ENCODE measurements at regions not wholly inside any gene's neighbourhood (a gene's known extent, or its start where the extent isn't known, plus 50 kb on each side); places are given as distances from the start of the nearest gene placed in this dataset.

DNA sequence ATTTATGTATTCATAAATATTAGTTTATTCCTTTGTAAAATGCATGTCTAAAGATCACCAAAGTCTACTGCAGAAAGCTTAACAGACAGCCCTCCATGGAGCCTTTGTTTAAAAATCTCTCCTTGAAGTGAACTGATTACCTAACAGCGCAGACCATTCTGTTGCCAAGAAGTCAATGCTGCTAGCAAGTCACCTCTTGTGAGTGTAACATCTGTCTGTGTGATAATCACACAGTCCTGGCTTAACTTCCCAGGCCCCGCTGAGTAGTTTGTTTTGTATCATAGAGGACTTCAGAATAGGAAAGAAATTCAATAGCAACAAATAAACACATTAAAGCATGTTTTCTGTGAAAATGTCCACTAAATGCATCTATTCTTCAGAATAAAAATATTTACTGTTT lies 435.3 kb upstream of the IGFBP3 start:
- peaks cover 3% of the 10 kb centered on the region for H3K27me3 Mint-ChIP-seq (ENCODE audit: insufficient read depth, low read depth, poor library complexity)

DNA sequence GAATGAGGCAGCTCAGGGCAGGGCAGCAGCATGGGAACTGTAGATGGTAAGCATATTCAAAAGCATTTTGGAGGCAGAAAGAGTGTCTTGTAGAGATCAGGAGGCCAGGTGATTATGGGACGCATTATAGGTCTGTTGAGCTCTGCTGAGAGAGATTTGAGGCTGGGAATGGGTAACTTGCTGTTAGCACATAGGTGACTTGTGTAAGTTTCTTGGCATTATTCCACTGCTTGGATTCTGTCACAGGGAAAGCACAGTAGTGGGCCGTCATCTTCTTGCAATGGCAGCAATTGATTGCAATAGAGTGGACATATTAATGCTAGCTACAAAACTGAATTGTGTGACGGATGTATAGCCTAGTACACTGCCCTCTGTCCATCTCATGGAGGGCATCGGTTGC lies 434.3 kb upstream of the IGFBP3 start:
- DNase-seq (ENCODE audit: low spot score) (no peak), ATAC-seq (no peak)
- Histone ChIP-seq H3K4me3 (no peak overlapping the region), H3K36me3 (ENCODE audit: insufficient read depth) (no peaks in the 10 kb centered on the region), H4K20me1 (replicated peaks; ENCODE audit: insufficient read depth) (no peaks in the 10 kb centered on the region), H3K79me2 (replicated peaks; ENCODE audit: insufficient read depth) (no peaks in the 10 kb centered on the region), H2AFZ (no peak overlapping the region), H3K4me1 (ENCODE audit: insufficient read depth) (no peaks in the 10 kb centered on the region), H3K9me2 (ENCODE audit: insufficient read depth) (no peaks in the 10 kb centered on the region), H3F3A (replicated peaks; ENCODE audit: low read depth) (no peaks in the 10 kb centered on the region), H3K27ac (ENCODE audit: low read depth) (no peak overlapping the region), H3K27me3 (ENCODE audit: insufficient read depth) (no peaks in the 10 kb centered on the region), H3K4me2 (no peak overlapping the region)
- Mint-ChIP-seq H3K27ac (no peak overlapping the region), H3K27me3 (ENCODE audit: insufficient read depth, low read depth, poor library complexity) (peaks cover 4% of the 10 kb centered on the region), H3K4me3 (no peak overlapping the region), H3K9me3 (no peaks in the 10 kb centered on the region), H3K4me1 (peaks cover 10% of the 10 kb centered on the region), H3K36me3 (ENCODE audit: low read depth) (no peaks in the 10 kb centered on the region)
- TF ChIP-seq EZH2phosphoT487 (IDR thresholded peaks at IDR 0.05; ENCODE audit: unreplicated experiment) (no peak), ZNF114 (CRISPR knock-in tag; IDR thresholded peaks at IDR 0.05) (no peak), ZNF331 (CRISPR knock-in tag; IDR thresholded peaks at IDR 0.05; ENCODE audit: low read depth) (no peak), STAT1 (IDR thresholded peaks at IDR 0.05; ENCODE audit: unreplicated experiment) (no peak), CREB1 (CRISPR knock-in tag; IDR thresholded peaks at IDR 0.05; ENCODE audit: low read depth) (no peak), POLR2AphosphoS5 (IDR thresholded peaks at IDR 0.05; ENCODE audit: low read depth) (no peak)
- TF ChIP-seq, protein P1, sequence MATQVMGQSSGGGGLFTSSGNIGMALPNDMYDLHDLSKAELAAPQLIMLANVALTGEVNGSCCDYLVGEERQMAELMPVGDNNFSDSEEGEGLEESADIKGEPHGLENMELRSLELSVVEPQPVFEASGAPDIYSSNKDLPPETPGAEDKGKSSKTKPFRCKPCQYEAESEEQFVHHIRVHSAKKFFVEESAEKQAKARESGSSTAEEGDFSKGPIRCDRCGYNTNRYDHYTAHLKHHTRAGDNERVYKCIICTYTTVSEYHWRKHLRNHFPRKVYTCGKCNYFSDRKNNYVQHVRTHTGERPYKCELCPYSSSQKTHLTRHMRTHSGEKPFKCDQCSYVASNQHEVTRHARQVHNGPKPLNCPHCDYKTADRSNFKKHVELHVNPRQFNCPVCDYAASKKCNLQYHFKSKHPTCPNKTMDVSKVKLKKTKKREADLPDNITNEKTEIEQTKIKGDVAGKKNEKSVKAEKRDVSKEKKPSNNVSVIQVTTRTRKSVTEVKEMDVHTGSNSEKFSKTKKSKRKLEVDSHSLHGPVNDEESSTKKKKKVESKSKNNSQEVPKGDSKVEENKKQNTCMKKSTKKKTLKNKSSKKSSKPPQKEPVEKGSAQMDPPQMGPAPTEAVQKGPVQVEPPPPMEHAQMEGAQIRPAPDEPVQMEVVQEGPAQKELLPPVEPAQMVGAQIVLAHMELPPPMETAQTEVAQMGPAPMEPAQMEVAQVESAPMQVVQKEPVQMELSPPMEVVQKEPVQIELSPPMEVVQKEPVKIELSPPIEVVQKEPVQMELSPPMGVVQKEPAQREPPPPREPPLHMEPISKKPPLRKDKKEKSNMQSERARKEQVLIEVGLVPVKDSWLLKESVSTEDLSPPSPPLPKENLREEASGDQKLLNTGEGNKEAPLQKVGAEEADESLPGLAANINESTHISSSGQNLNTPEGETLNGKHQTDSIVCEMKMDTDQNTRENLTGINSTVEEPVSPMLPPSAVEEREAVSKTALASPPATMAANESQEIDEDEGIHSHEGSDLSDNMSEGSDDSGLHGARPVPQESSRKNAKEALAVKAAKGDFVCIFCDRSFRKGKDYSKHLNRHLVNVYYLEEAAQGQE (IDR thresholded peaks at IDR 0.05; ENCODE audit: unreplicated experiment): no peak
- TF ChIP-seq, protein P2, sequence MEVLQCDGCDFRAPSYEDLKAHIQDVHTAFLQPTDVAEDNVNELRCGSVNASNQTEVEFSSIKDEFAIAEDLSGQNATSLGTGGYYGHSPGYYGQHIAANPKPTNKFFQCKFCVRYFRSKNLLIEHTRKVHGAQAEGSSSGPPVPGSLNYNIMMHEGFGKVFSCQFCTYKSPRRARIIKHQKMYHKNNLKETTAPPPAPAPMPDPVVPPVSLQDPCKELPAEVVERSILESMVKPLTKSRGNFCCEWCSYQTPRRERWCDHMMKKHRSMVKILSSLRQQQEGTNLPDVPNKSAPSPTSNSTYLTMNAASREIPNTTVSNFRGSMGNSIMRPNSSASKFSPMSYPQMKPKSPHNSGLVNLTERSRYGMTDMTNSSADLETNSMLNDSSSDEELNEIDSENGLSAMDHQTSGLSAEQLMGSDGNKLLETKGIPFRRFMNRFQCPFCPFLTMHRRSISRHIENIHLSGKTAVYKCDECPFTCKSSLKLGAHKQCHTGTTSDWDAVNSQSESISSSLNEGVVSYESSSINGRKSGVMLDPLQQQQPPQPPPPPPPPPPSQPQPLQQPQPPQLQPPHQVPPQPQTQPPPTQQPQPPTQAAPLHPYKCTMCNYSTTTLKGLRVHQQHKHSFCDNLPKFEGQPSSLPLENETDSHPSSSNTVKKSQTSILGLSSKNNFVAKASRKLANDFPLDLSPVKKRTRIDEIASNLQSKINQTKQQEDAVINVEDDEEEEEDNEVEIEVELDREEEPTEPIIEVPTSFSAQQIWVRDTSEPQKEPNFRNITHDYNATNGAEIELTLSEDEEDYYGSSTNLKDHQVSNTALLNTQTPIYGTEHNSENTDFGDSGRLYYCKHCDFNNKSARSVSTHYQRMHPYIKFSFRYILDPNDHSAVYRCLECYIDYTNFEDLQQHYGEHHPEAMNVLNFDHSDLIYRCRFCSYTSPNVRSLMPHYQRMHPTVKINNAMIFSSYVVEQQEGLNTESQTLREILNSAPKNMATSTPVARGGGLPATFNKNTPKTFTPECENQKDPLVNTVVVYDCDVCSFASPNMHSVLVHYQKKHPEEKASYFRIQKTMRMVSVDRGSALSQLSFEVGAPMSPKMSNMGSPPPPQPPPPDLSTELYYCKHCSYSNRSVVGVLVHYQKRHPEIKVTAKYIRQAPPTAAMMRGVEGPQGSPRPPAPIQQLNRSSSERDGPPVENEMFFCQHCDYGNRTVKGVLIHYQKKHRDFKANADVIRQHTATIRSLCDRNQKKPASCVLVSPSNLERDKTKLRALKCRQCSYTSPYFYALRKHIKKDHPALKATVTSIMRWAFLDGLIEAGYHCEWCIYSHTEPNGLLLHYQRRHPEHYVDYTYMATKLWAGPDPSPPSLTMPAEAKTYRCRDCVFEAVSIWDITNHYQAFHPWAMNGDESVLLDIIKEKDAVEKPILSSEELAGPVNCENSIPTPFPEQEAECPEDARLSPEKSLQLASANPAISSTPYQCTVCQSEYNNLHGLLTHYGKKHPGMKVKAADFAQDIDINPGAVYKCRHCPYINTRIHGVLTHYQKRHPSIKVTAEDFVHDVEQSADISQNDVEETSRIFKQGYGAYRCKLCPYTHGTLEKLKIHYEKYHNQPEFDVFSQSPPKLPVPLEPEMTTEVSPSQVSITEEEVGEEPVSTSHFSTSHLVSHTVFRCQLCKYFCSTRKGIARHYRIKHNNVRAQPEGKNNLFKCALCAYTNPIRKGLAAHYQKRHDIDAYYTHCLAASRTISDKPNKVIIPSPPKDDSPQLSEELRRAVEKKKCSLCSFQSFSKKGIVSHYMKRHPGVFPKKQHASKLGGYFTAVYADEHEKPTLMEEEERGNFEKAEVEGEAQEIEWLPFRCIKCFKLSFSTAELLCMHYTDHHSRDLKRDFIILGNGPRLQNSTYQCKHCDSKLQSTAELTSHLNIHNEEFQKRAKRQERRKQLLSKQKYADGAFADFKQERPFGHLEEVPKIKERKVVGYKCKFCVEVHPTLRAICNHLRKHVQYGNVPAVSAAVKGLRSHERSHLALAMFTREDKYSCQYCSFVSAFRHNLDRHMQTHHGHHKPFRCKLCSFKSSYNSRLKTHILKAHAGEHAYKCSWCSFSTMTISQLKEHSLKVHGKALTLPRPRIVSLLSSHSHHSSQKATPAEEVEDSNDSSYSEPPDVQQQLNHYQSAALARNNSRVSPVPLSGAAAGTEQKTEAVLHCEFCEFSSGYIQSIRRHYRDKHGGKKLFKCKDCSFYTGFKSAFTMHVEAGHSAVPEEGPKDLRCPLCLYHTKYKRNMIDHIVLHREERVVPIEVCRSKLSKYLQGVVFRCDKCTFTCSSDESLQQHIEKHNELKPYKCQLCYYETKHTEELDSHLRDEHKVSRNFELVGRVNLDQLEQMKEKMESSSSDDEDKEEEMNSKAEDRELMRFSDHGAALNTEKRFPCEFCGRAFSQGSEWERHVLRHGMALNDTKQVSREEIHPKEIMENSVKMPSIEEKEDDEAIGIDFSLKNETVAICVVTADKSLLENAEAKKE (CRISPR knock-in tag; IDR thresholded peaks at IDR 0.05): no peak
- TF ChIP-seq, protein P3, sequence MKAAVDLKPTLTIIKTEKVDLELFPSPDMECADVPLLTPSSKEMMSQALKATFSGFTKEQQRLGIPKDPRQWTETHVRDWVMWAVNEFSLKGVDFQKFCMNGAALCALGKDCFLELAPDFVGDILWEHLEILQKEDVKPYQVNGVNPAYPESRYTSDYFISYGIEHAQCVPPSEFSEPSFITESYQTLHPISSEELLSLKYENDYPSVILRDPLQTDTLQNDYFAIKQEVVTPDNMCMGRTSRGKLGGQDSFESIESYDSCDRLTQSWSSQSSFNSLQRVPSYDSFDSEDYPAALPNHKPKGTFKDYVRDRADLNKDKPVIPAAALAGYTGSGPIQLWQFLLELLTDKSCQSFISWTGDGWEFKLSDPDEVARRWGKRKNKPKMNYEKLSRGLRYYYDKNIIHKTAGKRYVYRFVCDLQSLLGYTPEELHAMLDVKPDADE (IDR thresholded peaks at IDR 0.05): no peak

More for the DNA sequence above, 435.3 kb upstream of the IGFBP3 start:
- TF ChIP-seq, protein P3 (IDR thresholded peaks at IDR 0.05): no peak
- TF ChIP-seq CREB1 (CRISPR knock-in tag; IDR thresholded peaks at IDR 0.05; ENCODE audit: low read depth): no peak
- no peak for TF ChIP-seq EZH2 (IDR thresholded peaks at IDR 0.05; ENCODE audit: low read depth, unreplicated experiment)
- no peak for TF ChIP-seq STAT1 (IDR thresholded peaks at IDR 0.05; ENCODE audit: unreplicated experiment)
- Histone ChIP-seq H3K27me3 (ENCODE audit: insufficient read depth) (no peaks in the 10 kb centered on the region), H3K27ac (ENCODE audit: low read depth) (no peak overlapping the region), H3K9me2 (ENCODE audit: insufficient read depth) (no peaks in the 10 kb centered on the region), H3K4me1 (ENCODE audit: insufficient read depth) (no peaks in the 10 kb centered on the region), H4K20me1 (replicated peaks; ENCODE audit: insufficient read depth) (no peaks in the 10 kb centered on the region), H3K4me2 (no peak overlapping the region), H3K4me3 (no peak overlapping the region), H2AFZ (no peak overlapping the region), H3K36me3 (ENCODE audit: insufficient read depth) (no peaks in the 10 kb centered on the region), H3K79me2 (replicated peaks; ENCODE audit: insufficient read depth) (no peaks in the 10 kb centered on the region), H3F3A (replicated peaks; ENCODE audit: low read depth) (no peaks in the 10 kb centered on the region)
- Mint-ChIP-seq H3K4me1 (peaks cover 14% of the 10 kb centered on the region), H3K27ac (no peak overlapping the region), H3K9me3 (no peaks in the 10 kb centered on the region), H3K36me3 (ENCODE audit: low read depth) (no peaks in the 10 kb centered on the region), H3K4me3 (no peak overlapping the region)
- no peak for DNase-seq (ENCODE audit: low spot score)
- ATAC-seq: no peak
